Neuronal stem cell (in vitro differentiated cells): ENCODE measurements at regions not wholly inside any gene's neighbourhood (a gene's known extent, or its start where the extent isn't known, plus 50 kb on each side); places are given as distances from the start of the nearest gene placed in this dataset.

ENCODE experiments used
- DNase-seq: peaks from one replicate; pipeline ENCODE4 v3.0.0-alpha.2; 2013; ENCODE audit warnings: low spot score
- H2AFZ ChIP-seq: one replicate; pipeline ENCODE4 v1.6.1; 2013; ENCODE audit warnings: mild to moderate bottlenecking, low read length, inconsistent platforms
- H2AK5ac ChIP-seq: 2 replicates; pipeline ENCODE4 v1.6.1; 2013; ENCODE audit warnings: low read depth, mild to moderate bottlenecking, inconsistent platforms, low read length, moderate library complexity, mixed read lengths
- H2BK120ac ChIP-seq: 2 replicates; pipeline ENCODE4 v1.6.1; 2013; ENCODE audit warnings: low read depth, mild to moderate bottlenecking, inconsistent platforms, low read length, moderate library complexity, mixed read lengths
- H2BK12ac ChIP-seq: one replicate; pipeline ENCODE4 v1.6.1; 2013; ENCODE audit warnings: low read length, inconsistent platforms
- H2BK15ac ChIP-seq: 2 replicates; pipeline ENCODE4 v1.6.1; 2013; ENCODE audit warnings: mild to moderate bottlenecking, low read length, inconsistent platforms, mixed read lengths
- H2BK5ac ChIP-seq: one replicate; pipeline ENCODE4 v1.6.1; 2013; ENCODE audit warnings: inconsistent platforms, mild to moderate bottlenecking, low read length, moderate library complexity
- H3K14ac ChIP-seq: one replicate; pipeline ENCODE4 v1.6.1; 2013; ENCODE audit warnings: low read length, inconsistent platforms
- H3K18ac ChIP-seq: 2 replicates; pipeline ENCODE4 v1.6.1; 2013; ENCODE audit warnings: low read length, inconsistent platforms
- H3K23ac ChIP-seq: 2 replicates; pipeline ENCODE4 v1.6.1; 2013; ENCODE audit warnings: low read depth, mild to moderate bottlenecking, mixed read lengths, low read length, inconsistent platforms; ENCODE audit not compliant: poor library complexity
- H3K27ac ChIP-seq: replicated peaks from 3 replicates; pipeline ENCODE4 v1.5.1; 2013; ENCODE audit warnings: low read length, inconsistent platforms
- H3K27me3 ChIP-seq, 3 experiments: 2 replicates each; pipeline ENCODE4 v1.6.1; 2013; ENCODE audit warnings: low read length in 3 of 3, mild to moderate bottlenecking in 2 of 3, inconsistent platforms in 1 of 3, low read depth in 1 of 3, mixed read lengths in 1 of 3, moderate library complexity in 1 of 3; ENCODE audit not compliant: control insufficient read depth in 3 of 3, insufficient read depth in 3 of 3
- H3K36me3 ChIP-seq, 2 donors: replicated peaks in 1 of 2; 2 replicates each; pipeline ENCODE4 v1.6.1; 2013; ENCODE audit warnings: low read length in 2 of 2; ENCODE audit not compliant: control insufficient read depth in 2 of 2, insufficient read depth in 2 of 2
- H3K4ac ChIP-seq: 2 replicates; pipeline ENCODE4 v1.6.1; 2013; ENCODE audit warnings: inconsistent platforms, mild to moderate bottlenecking, low read length, moderate library complexity
- H3K4me1 ChIP-seq, 2 donors: 1 replicate in 1 of 2; 2 replicates in 1 of 2; pipeline ENCODE4 v1.6.1; 2013; ENCODE audit warnings: low read length in 2 of 2, low read depth in 1 of 2; ENCODE audit not compliant: control insufficient read depth in 2 of 2, insufficient read depth in 1 of 2
- H3K4me2 ChIP-seq: one replicate; pipeline ENCODE4 v1.6.1; 2013; ENCODE audit warnings: mild to moderate bottlenecking, low read length, inconsistent platforms; ENCODE audit not compliant: insufficient read depth, poor library complexity, severe bottlenecking
- H3K4me3 ChIP-seq, 2 donors: 2 replicates each; pipeline ENCODE4 v1.5.1; 2013; ENCODE audit warnings: low read length in 2 of 2, mild to moderate bottlenecking in 2 of 2, inconsistent platforms in 1 of 2, moderate library complexity in 1 of 2
- H3K79me1 ChIP-seq: one replicate; pipeline ENCODE4 v1.6.1; 2013; ENCODE audit warnings: low read depth, mild to moderate bottlenecking, inconsistent platforms, low read length, moderate library complexity
- H3K9ac ChIP-seq: one replicate; pipeline ENCODE4 v1.6.1; 2013; ENCODE audit warnings: mild to moderate bottlenecking, low read depth, low read length, inconsistent platforms; ENCODE audit not compliant: poor library complexity
- H3K9me3 ChIP-seq, 2 donors: replicated peaks in 1 of 2; 2 replicates each; pipeline versions ENCODE3 to v1.6.1; 2013; ENCODE audit warnings: low read length in 2 of 2, mild to moderate bottlenecking in 2 of 2, inconsistent platforms in 1 of 2, low read depth in 1 of 2, mixed read lengths in 1 of 2, moderate library complexity in 1 of 2; ENCODE audit not compliant: control insufficient read depth in 2 of 2, insufficient read depth in 1 of 2
- H4K8ac ChIP-seq: one replicate; pipeline ENCODE4 v1.6.1; 2013; ENCODE audit warnings: low read depth, mild to moderate bottlenecking, inconsistent platforms, low read length, moderate library complexity
- H4K91ac ChIP-seq: one replicate; pipeline ENCODE4 v1.6.1; 2013; ENCODE audit warnings: low read length, low read depth, mild to moderate bottlenecking, inconsistent platforms; ENCODE audit not compliant: poor library complexity
- WGBS, 2 donors: extraction: QIAGEN DNeasy Blood & Tissue Kit; methylation state at CpG; one replicate each; pipeline ENCODE4 v1.1.7; 2013; ENCODE audit warnings: missing lambda C conversion rate in 2 of 2, mixed read lengths in 1 of 2; ENCODE audit not compliant: insufficient read length in 2 of 2, insufficient replicate concordance in 1 of 2; ENCODE audit errors: extremely low coverage in 2 of 2; 5-methylcytosine and 5-hydroxymethylcytosine counted together

- DNase-seq, result no peak
- Histone ChIP-seq H3K9ac (no peak overlapping the region), H2BK5ac (no peak overlapping the region), H3K9me3 (peaks cover 3 to 6% of the 10 kb centered on the region in 2 donors), H3K4ac (no peak overlapping the region), H3K36me3 (no peaks in the 10 kb centered on the region), H2BK15ac (no peak overlapping the region), H3K79me1 (no peaks in the 10 kb centered on the region), H3K4me3 (no peak overlapping the region), H4K91ac (no peak overlapping the region), H2AFZ (peak overlapping the region; percentile 27), H2AK5ac (no peak overlapping the region), H3K23ac (no peak overlapping the region), H2BK120ac (no peak overlapping the region), H3K18ac (no peak overlapping the region), H3K4me2 (no peak overlapping the region), H4K8ac (no peak overlapping the region), H3K4me1 (no peaks in the 10 kb centered on the region), H3K27me3 (no peaks in the 10 kb centered on the region), H3K27ac (no peak overlapping the region), H2BK12ac (peak overlapping the region; percentile 77), H3K14ac (no peak overlapping the region)
- WGBS, 2 donors, result no CpG with 5 or more reads among the region's 4 CpGs
Measured at GRCh38 chr9:8186560-8186959, 387.0 kb upstream of the DMAC1 start.

GRCh38 chr9:8183618-8184017 lies 384.0 kb upstream of the DMAC1 start:
- no peak overlapping the region for H2AK5ac ChIP-seq
- H3K4me2 ChIP-seq, result no peak overlapping the region
- no peaks in the 10 kb centered on the region for H3K9me3 ChIP-seq
- H4K8ac ChIP-seq, result no peak overlapping the region
- no peak overlapping the region for H3K9ac ChIP-seq
- H3K36me3 ChIP-seq, result no peaks in the 10 kb centered on the region
- H2BK12ac ChIP-seq, result no peak overlapping the region
- H3K4ac ChIP-seq, result no peak overlapping the region
- H2BK15ac ChIP-seq, result no peak overlapping the region
- no peak overlapping the region for H3K4me3 ChIP-seq
- H2BK120ac ChIP-seq, result no peak overlapping the region
- H3K79me1 ChIP-seq, result no peaks in the 10 kb centered on the region
- no peak overlapping the region for H3K14ac ChIP-seq
- no peak for DNase-seq
- H3K27me3 ChIP-seq, result no peaks in the 10 kb centered on the region
- H3K23ac ChIP-seq, result no peak overlapping the region
- no peak overlapping the region for H3K27ac ChIP-seq
- no peak overlapping the region for H3K18ac ChIP-seq
- H2BK5ac ChIP-seq, result no peak overlapping the region
- WGBS, 2 donors, result no CpG with 5 or more reads among the region's 3 CpGs
- H3K4me1 ChIP-seq, result no peaks in the 10 kb centered on the region
- H4K91ac ChIP-seq, result no peak overlapping the region
- no peak overlapping the region for H2AFZ ChIP-seq

- Histone ChIP-seq H3K4me1 (no peaks in the 10 kb centered on the region), H3K23ac (no peak overlapping the region), H3K4ac (no peak overlapping the region), H2AFZ (no peak overlapping the region), H3K9ac (no peak overlapping the region), H3K14ac (no peak overlapping the region), H3K79me1 (no peaks in the 10 kb centered on the region), H3K9me3 (no peaks in the 10 kb centered on the region), H3K27me3 (no peaks in the 10 kb centered on the region), H4K8ac (no peak overlapping the region), H4K91ac (no peak overlapping the region), H2BK5ac (no peak overlapping the region), H3K36me3 (no peaks in the 10 kb centered on the region), H2BK120ac (no peak overlapping the region), H2AK5ac (no peak overlapping the region), H2BK15ac (no peak overlapping the region), H3K18ac (no peak overlapping the region), H2BK12ac (no peak overlapping the region), H3K27ac (no peak overlapping the region), H3K4me2 (no peak overlapping the region), H3K4me3 (no peak overlapping the region)
- no CpG with 5 or more reads among the region's 3 CpGs for WGBS, 2 donors
- DNase-seq, result no peak
Measured at GRCh38 chr9:8179381-8180053, 379.9 kb upstream of the DMAC1 start.

GRCh38 chr9:8172000-8172399 lies 372.4 kb upstream of the DMAC1 start:
- Histone ChIP-seq H2BK5ac (no peak overlapping the region), H3K9me3 (no peaks in the 10 kb centered on the region), H3K4me2 (no peak overlapping the region), H2BK12ac (no peak overlapping the region), H3K4ac (no peak overlapping the region), H3K23ac (no peak overlapping the region), H3K79me1 (no peaks in the 10 kb centered on the region), H3K4me3 (no peak overlapping the region), H3K14ac (no peak overlapping the region), H2BK120ac (no peak overlapping the region), H4K8ac (no peak overlapping the region), H4K91ac (no peak overlapping the region), H2BK15ac (no peak overlapping the region), H3K4me1 (peaks cover 1 to 7% of the 10 kb centered on the region in 2 donors), H3K27ac (no peak overlapping the region), H2AFZ (no peak overlapping the region), H3K36me3 (no peaks in the 10 kb centered on the region), H3K9ac (no peak overlapping the region), H3K18ac (no peak overlapping the region), H2AK5ac (no peak overlapping the region), H3K27me3 (no peaks in the 10 kb centered on the region)
- no CpG with 5 or more reads among the region's 2 CpGs for WGBS, 2 donors
- DNase-seq, result no peak
